GM12878 (cell line): ENCODE measurements at regions not wholly inside any gene's neighbourhood (a gene's known extent, or its start where the extent isn't known, plus 50 kb on each side); places are given as distances from the start of the nearest gene placed in this dataset.

Experiments used
- ATAC-seq: fragments of 200-7000 bp; cut with Tn5 transposase; 3 replicates; pipeline ENCODE4 v1.9.1; 2020; ENCODE audit warnings: mild to moderate bottlenecking, moderate library complexity
- BruUV-seq: library from RNA; stranded (reverse); fragments of 400-500 nt; replicated peaks from 2 replicates; lab custom pipeline; 2021; lab: Mats Ljungman, UMichigan
- CTCF ChIA-PET: fragments of 300-600 bp; sonication (Branson Sonifier 250); formaldehyde crosslinking; extraction: SDS; loops from one replicate; lab custom pipeline; 2021; ENCODE audit warnings: inconsistent platforms; lab: Yijun Ruan, JAX
- POLR2A ChIA-PET: fragments of 350-600 bp; formaldehyde crosslinking; extraction: SDS; loops from one replicate; lab custom pipeline; 2021; ENCODE audit warnings: inconsistent platforms; lab: Charles Lee
- RAD21 ChIA-PET: fragments of 300-600 bp; sonication (Branson Sonifier 250); formaldehyde crosslinking; loops from one replicate; lab custom pipeline; 2023; ENCODE audit warnings: antibody characterized with exemption; ENCODE audit not compliant: unreplicated experiment; lab: Charles Lee
- SMC1A ChIA-PET: fragments of 300-600 bp; sonication (Branson Sonifier 250); formaldehyde crosslinking; loops from one replicate; lab custom pipeline; 2023; ENCODE audit not compliant: unreplicated experiment, uncharacterized antibody; lab: Charles Lee
- DNase-seq: peaks from one replicate; pipeline ENCODE4 v3.0.0-alpha.2; 2011; ENCODE audit warnings: low read depth, low spot score
- FAIRE-seq: peaks from 3 replicates; lab custom pipeline; 2011; peaks lifted over from hg19 to GRCh38; lab: Jason Lieb, UNC
- H2AFZ ChIP-seq: 2 replicates; pipeline ENCODE4 v1.6.0; 2011; ENCODE audit warnings: low read depth, low read length, control low read depth; ENCODE audit not compliant: control insufficient read depth
- H3K27ac ChIP-seq: 2 replicates; pipeline ENCODE4 v1.5.1; 2011; ENCODE audit warnings: control low read depth; ENCODE audit not compliant: control insufficient read depth, insufficient read depth
- H3K27me3 ChIP-seq, 2 experiments: replicated peaks in 1 of 2; 2 replicates each; pipeline versions ENCODE4 v1.6.0 to v1.6.1; 2011; ENCODE audit warnings: low read length in 1 of 2; ENCODE audit not compliant: control insufficient read depth in 2 of 2, insufficient read depth in 2 of 2
- H3K36me3 ChIP-seq, 2 experiments: 2 replicates each; pipeline ENCODE4 v1.5.1; 2011; ENCODE audit warnings: low read length in 1 of 2; ENCODE audit not compliant: control insufficient read depth in 2 of 2, insufficient read depth in 2 of 2
- H3K4me1 ChIP-seq: 2 replicates; pipeline ENCODE4 v1.6.1; 2011; ENCODE audit warnings: mild to moderate bottlenecking, low read length, moderate library complexity, mixed read lengths; ENCODE audit not compliant: control insufficient read depth, insufficient read depth
- H3K4me2 ChIP-seq: 2 replicates; pipeline ENCODE4 v1.6.0; 2011; ENCODE audit warnings: control low read depth; ENCODE audit not compliant: control insufficient read depth, insufficient read depth
- H3K4me3 ChIP-seq: fragments of 200-600 bp; sonication (generic); 2 replicates; pipeline ENCODE4 v1.5.1; 2016
- H3K79me2 ChIP-seq: 2 replicates; pipeline ENCODE4 v1.6.0; 2011; ENCODE audit warnings: low read length; ENCODE audit not compliant: control insufficient read depth, insufficient read depth
- H3K9ac ChIP-seq: 2 replicates; pipeline ENCODE4 v1.8.0; 2011; ENCODE audit warnings: low read length, control low read depth, mixed read lengths; ENCODE audit not compliant: control insufficient read depth, insufficient read depth
- H3K9me3 ChIP-seq: replicated peaks from 3 replicates; pipeline ENCODE4 v1.5.1; 2011; ENCODE audit warnings: mild to moderate bottlenecking, low read length; ENCODE audit not compliant: control insufficient read depth, insufficient read depth
- H4K20me1 ChIP-seq: 2 replicates; pipeline ENCODE4 v1.6.0; 2011; ENCODE audit not compliant: control insufficient read depth, insufficient read depth
- ATF7 ChIP-seq: fragments of 450-650 bp; IDR thresholded peaks from 2 replicates; pipeline ENCODE4 v1.6.1; 2016; ENCODE audit warnings: low read depth, mild to moderate bottlenecking
- E2F4 ChIP-seq: IDR thresholded peaks from 2 replicates; pipeline ENCODE4 v1.6.1; 2012; ENCODE audit warnings: low read depth, low read length, improper control_type of control experiment
- NFYB ChIP-seq: IDR thresholded peaks from 2 replicates; pipeline ENCODE4 v1.6.1; 2011; ENCODE audit warnings: low read depth, mild to moderate bottlenecking, low read length, improper control_type of control experiment, moderate library complexity; ENCODE audit not compliant: insufficient read depth
- NR2C2 ChIP-seq: IDR thresholded peaks from 2 replicates; pipeline ENCODE4 v1.6.1; 2011; ENCODE audit warnings: borderline replicate concordance, low read depth; ENCODE audit not compliant: control insufficient read depth, insufficient read length
- SMC3 ChIP-seq: IDR thresholded peaks from 2 replicates; pipeline ENCODE4 v1.6.1; 2011; ENCODE audit warnings: low read length, improper control_type of control experiment, borderline replicate concordance
- TARDBP ChIP-seq: IDR thresholded peaks from 2 replicates; pipeline ENCODE4 v1.6.1; 2016; ENCODE audit warnings: borderline replicate concordance
- ZNF384 ChIP-seq: IDR thresholded peaks from 2 replicates; pipeline ENCODE4 v1.6.1; 2012; ENCODE audit warnings: low read depth, mild to moderate bottlenecking, low read length, improper control_type of control experiment, borderline replicate concordance
- WGBS: methylation state at CpG from one replicate; pipeline ENCODE4 v1.1.6; 2016; ENCODE audit warnings: low lambda C conversion rate; ENCODE audit not compliant: insufficient replicate concordance, insufficient coverage; ENCODE audit errors: missing lambda C conversion rate; 5-methylcytosine and 5-hydroxymethylcytosine counted together
- in situ Hi-C: fragments of 300-500 bp; cut with MboI; formaldehyde crosslinking; loops from 9 replicates; pipeline ENCODE4 v1.14.3; 2018; ENCODE audit warnings: mixed read lengths
- intact Hi-C: fragments of 100-400 bp; cut with micrococcal nuclease; formaldehyde crosslinking; loops from one replicate; pipeline ENCODE4 v1.14.2; 2022; ENCODE audit not compliant: unreplicated experiment

- no peaks in the 10 kb centered on the region for H4K20me1 ChIP-seq
- no peak for TF ChIP-seq SMC3
- TF ChIP-seq ATF7, result no peak
- TF ChIP-seq TARDBP, result no peak
- no peak for TF ChIP-seq NFYB
- no peak for TF ChIP-seq E2F4
- no peak for TF ChIP-seq ZNF384
- TF ChIP-seq NR2C2, result no peak
- 5% methylated on average over 8 of the region's 8 CpGs for WGBS
- no peak overlapping the region for H3K27ac ChIP-seq
- POLR2A ChIA-PET, result no interaction called here
- SMC1A ChIA-PET, result interaction anchor here (0.9 kb wide), 1 partner anchor 26 kb away, joined by 3 read pairs; no protein-coding TSS in a partner anchor
- intact Hi-C loops, result no loop called here
- FAIRE-seq, result no peak
- in situ Hi-C loops, result no loop called here
- H3K36me3 ChIP-seq, result no peaks in the 10 kb centered on the region
- peaks cover 0 to 5% of the 10 kb centered on the region in 2 experiments; a peak in 1 of 4 replicates for H3K27me3 ChIP-seq
- CTCF ChIA-PET, result interaction anchor here (0.8 kb wide), 1 partner anchor 14 kb away, joined by 3 read pairs; no protein-coding TSS in a partner anchor
- no peak for DNase-seq
- no peak for ATAC-seq
- peaks cover 5% of the 10 kb centered on the region for H3K4me1 ChIP-seq
- no peak overlapping the region for H3K9ac ChIP-seq
- RAD21 ChIA-PET, result no interaction called here
- peak overlapping the region; percentile 59 for H2AFZ ChIP-seq
- no peak overlapping the region for H3K4me3 ChIP-seq
- no TSS peak for BruUV-seq
- H3K4me2 ChIP-seq, result peak overlapping the region; percentile 38; the same call in 1 of the 2 replicates
- no peaks in the 10 kb centered on the region for H3K79me2 ChIP-seq
- no peaks in the 10 kb centered on the region; the same call in 2 of the 3 replicates for H3K9me3 ChIP-seq
Measured at GRCh38 chr10:78250313-78251015, 216.8 kb downstream of the RPS24 start.
